ENCODE measurements at regions not wholly inside any gene's neighbourhood (a gene's known extent, or its start where the extent isn't known, plus 50 kb on each side); places are given as distances from the start of the nearest gene placed in this dataset.
"Not testable (repeated sequence)": the region's sequence is repeated elsewhere in the genome, so short reads cannot be mapped to it uniquely, and the experiment has no call there.

DNA sequence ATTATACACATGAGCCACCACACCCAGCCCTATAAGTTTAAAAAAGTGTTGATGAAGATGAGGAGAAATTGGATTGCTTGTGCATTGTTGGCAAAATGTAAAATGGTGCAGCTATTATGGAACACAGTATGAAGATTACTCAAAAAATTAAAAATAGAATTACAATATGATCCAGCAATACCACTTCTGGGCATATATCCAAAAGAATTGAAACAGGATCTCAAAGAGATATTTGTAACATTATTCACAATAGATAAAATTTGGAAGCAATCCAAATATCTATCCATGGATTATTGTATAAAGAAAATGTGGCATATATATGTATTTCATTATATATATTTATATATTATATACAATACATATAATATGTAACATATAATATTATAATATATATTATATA, 515.6 kb upstream of the GNPDA2 start:
- no peak for DNase-seq (ENCODE audit: low read depth)
- Histone ChIP-seq H3K27ac (ENCODE audit: low read depth, low read length) (no peak overlapping the region), H3K27me3 (ENCODE audit: insufficient read depth, low read length) (no peaks in the 10 kb centered on the region), H3K9ac (ENCODE audit: low read length) (no peak overlapping the region), H3K4me1 (ENCODE audit: insufficient read depth, low read length) (no peaks in the 10 kb centered on the region), H2AFZ (ENCODE audit: low read depth, low read length) (no peak overlapping the region), H4K20me1 (ENCODE audit: insufficient read depth, low read length) (no peaks in the 10 kb centered on the region), H3K4me3 (ENCODE audit: insufficient read depth, low read depth, low read length) (no peak overlapping the region), H3K79me2 (ENCODE audit: insufficient read depth, low read length) (no peaks in the 10 kb centered on the region), H3K9me3 (ENCODE audit: insufficient read depth, low read depth, low read length) (no peaks in the 10 kb centered on the region), H3K4me2 (ENCODE audit: low read length) (no peak overlapping the region), H3K36me3 (ENCODE audit: insufficient read depth, low read length) (no peaks in the 10 kb centered on the region)
- Mint-ChIP-seq H3K27me3 (ENCODE audit: low read depth, unreplicated experiment) (no peaks in the 10 kb centered on the region), H3K9me3 (ENCODE audit: unreplicated experiment) (peaks cover 3% of the 10 kb centered on the region), H3K27ac (ENCODE audit: unreplicated experiment) (no peak overlapping the region), H3K36me3 (ENCODE audit: low read depth, unreplicated experiment) (no peaks in the 10 kb centered on the region), H3K4me1 (ENCODE audit: low read depth, unreplicated experiment) (no peaks in the 10 kb centered on the region), H3K4me3 (ENCODE audit: unreplicated experiment) (no peak overlapping the region)
- TF ChIP-seq, protein P1, sequence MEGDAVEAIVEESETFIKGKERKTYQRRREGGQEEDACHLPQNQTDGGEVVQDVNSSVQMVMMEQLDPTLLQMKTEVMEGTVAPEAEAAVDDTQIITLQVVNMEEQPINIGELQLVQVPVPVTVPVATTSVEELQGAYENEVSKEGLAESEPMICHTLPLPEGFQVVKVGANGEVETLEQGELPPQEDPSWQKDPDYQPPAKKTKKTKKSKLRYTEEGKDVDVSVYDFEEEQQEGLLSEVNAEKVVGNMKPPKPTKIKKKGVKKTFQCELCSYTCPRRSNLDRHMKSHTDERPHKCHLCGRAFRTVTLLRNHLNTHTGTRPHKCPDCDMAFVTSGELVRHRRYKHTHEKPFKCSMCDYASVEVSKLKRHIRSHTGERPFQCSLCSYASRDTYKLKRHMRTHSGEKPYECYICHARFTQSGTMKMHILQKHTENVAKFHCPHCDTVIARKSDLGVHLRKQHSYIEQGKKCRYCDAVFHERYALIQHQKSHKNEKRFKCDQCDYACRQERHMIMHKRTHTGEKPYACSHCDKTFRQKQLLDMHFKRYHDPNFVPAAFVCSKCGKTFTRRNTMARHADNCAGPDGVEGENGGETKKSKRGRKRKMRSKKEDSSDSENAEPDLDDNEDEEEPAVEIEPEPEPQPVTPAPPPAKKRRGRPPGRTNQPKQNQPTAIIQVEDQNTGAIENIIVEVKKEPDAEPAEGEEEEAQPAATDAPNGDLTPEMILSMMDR (IDR thresholded peaks at IDR 0.05; ENCODE audit: insufficient read depth, low read depth, low read length): no peak
- no peak for TF ChIP-seq EZH2 (IDR thresholded peaks at IDR 0.05; ENCODE audit: insufficient read depth, low read length)
- FAIRE-seq: no peak

DNA sequence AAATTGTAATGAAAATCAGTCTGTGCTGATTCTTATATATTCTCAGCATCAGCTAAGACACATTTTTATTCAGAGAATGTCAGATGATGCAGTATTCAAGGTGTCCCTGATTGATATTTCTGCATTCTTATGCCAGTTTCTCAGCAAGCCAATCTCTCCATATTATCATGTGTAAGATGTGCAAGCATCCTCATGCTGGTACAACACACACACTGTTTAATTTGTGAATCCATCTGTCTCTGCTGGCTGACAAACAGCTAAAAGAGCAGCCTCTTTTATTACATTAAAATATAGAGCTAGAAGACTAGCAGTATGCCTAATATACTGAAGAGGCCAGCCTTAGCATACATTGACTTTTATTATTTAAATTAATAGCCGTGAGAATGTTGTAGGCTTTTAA, 502.9 kb upstream of the GNPDA2 start:
- Histone ChIP-seq H2AFZ (ENCODE audit: low read depth, low read length) (no peak overlapping the region), H3K4me1 (ENCODE audit: insufficient read depth, low read length) (no peaks in the 10 kb centered on the region), H3K27me3 (ENCODE audit: insufficient read depth, low read length) (no peaks in the 10 kb centered on the region), H3K27ac (ENCODE audit: low read depth, low read length) (no peak overlapping the region), H3K4me2 (ENCODE audit: low read length) (no peak overlapping the region), H3K36me3 (ENCODE audit: insufficient read depth, low read length) (no peaks in the 10 kb centered on the region), H3K4me3 (ENCODE audit: insufficient read depth, low read depth, low read length) (no peak overlapping the region), H3K9me3 (ENCODE audit: insufficient read depth, low read depth, low read length) (peaks cover 3% of the 10 kb centered on the region), H3K9ac (ENCODE audit: low read length) (no peak overlapping the region), H4K20me1 (ENCODE audit: insufficient read depth, low read length) (no peaks in the 10 kb centered on the region), H3K79me2 (ENCODE audit: insufficient read depth, low read length) (no peaks in the 10 kb centered on the region)
- no peak for TF ChIP-seq EZH2 (IDR thresholded peaks at IDR 0.05; ENCODE audit: insufficient read depth, low read length)
- DNase-seq (ENCODE audit: low read depth): no peak
- Mint-ChIP-seq H3K27ac (ENCODE audit: unreplicated experiment) (no peak overlapping the region), H3K4me1 (ENCODE audit: low read depth, unreplicated experiment) (no peaks in the 10 kb centered on the region), H3K9me3 (ENCODE audit: unreplicated experiment) (no peaks in the 10 kb centered on the region), H3K36me3 (ENCODE audit: low read depth, unreplicated experiment) (no peaks in the 10 kb centered on the region), H3K4me3 (ENCODE audit: unreplicated experiment) (no peak overlapping the region), H3K27me3 (ENCODE audit: low read depth, unreplicated experiment) (no peaks in the 10 kb centered on the region)
- no peak for FAIRE-seq

- no peaks in the 10 kb centered on the region for H3K27me3 ChIP-seq (ENCODE audit: insufficient read depth, low read length)
- H3K36me3 ChIP-seq (ENCODE audit: insufficient read depth, low read length): no peaks in the 10 kb centered on the region
- H3K4me1 ChIP-seq (ENCODE audit: insufficient read depth, low read length): no peaks in the 10 kb centered on the region
- Mint-ChIP-seq H3K9me3 (ENCODE audit: unreplicated experiment) (peaks cover 5% of the 10 kb centered on the region), H3K36me3 (ENCODE audit: low read depth, unreplicated experiment) (no peaks in the 10 kb centered on the region), H3K27ac (ENCODE audit: unreplicated experiment) (no peak overlapping the region), H3K27me3 (ENCODE audit: low read depth, unreplicated experiment) (no peaks in the 10 kb centered on the region), H3K4me1 (ENCODE audit: low read depth, unreplicated experiment) (no peaks in the 10 kb centered on the region), H3K4me3 (ENCODE audit: unreplicated experiment) (no peak overlapping the region)
- DNase-seq (ENCODE audit: low read depth): no peak
- no peak overlapping the region for H3K4me2 ChIP-seq (ENCODE audit: low read length)
- TF ChIP-seq, protein P1 (IDR thresholded peaks at IDR 0.05; ENCODE audit: insufficient read depth, low read depth, low read length): no peak
- TF ChIP-seq EZH2 (IDR thresholded peaks at IDR 0.05; ENCODE audit: insufficient read depth, low read length): no peak
- H3K79me2 ChIP-seq (ENCODE audit: insufficient read depth, low read length): no peaks in the 10 kb centered on the region
- H3K9me3 ChIP-seq (ENCODE audit: insufficient read depth, low read depth, low read length): no peaks in the 10 kb centered on the region
- no peak overlapping the region for H3K27ac ChIP-seq (ENCODE audit: low read depth, low read length)
- no peak overlapping the region for H3K4me3 ChIP-seq (ENCODE audit: insufficient read depth, low read depth, low read length)
- H2AFZ ChIP-seq (ENCODE audit: low read depth, low read length): no peak overlapping the region
- no peaks in the 10 kb centered on the region for H4K20me1 ChIP-seq (ENCODE audit: insufficient read depth, low read length)
- no peak for FAIRE-seq
- H3K9ac ChIP-seq (ENCODE audit: low read length): no peak overlapping the region
Measured at GRCh38 chr4:45215976-45216542, 489.7 kb upstream of the GNPDA2 start.

DNA sequence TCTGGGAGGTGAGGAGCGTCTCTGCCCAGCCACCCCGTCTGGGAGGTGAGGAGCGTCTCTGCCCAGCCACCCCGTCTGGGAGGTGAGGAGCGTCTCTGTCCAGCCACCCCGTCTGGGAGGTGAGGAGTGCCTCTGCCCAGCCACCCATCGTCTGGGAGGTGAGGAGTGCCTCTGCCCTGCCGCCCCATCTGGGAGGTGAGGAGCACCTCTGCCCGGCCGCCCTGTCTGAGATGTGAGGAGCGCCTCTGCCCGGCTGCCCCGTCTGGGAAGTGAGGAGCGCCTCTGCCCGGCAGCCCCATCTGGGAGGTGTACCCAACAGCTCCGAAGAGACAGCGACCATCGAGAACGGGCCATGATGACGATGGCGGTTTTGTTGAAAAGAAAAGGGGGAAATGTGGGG, 482.1 kb upstream of the GNPDA2 start:
- H3K36me3 Mint-ChIP-seq (ENCODE audit: low read depth, unreplicated experiment); H3K27ac ChIP-seq (ENCODE audit: low read depth, low read length); H3K27me3 ChIP-seq (ENCODE audit: insufficient read depth, low read length); H4K20me1 ChIP-seq (ENCODE audit: insufficient read depth, low read length); H3K4me1 Mint-ChIP-seq (ENCODE audit: low read depth, unreplicated experiment); H3K4me2 ChIP-seq (ENCODE audit: low read length); H3K4me1 ChIP-seq (ENCODE audit: insufficient read depth, low read length); H3K27ac Mint-ChIP-seq (ENCODE audit: unreplicated experiment); H3K4me3 Mint-ChIP-seq (ENCODE audit: unreplicated experiment); H3K79me2 ChIP-seq (ENCODE audit: insufficient read depth, low read length); H3K36me3 ChIP-seq (ENCODE audit: insufficient read depth, low read length); H3K9me3 ChIP-seq (ENCODE audit: insufficient read depth, low read depth, low read length); H3K27me3 Mint-ChIP-seq (ENCODE audit: low read depth, unreplicated experiment); H3K4me3 ChIP-seq (ENCODE audit: insufficient read depth, low read depth, low read length); FAIRE-seq; H3K9ac ChIP-seq (ENCODE audit: low read length); DNase-seq (ENCODE audit: low read depth); H2AFZ ChIP-seq (ENCODE audit: low read depth, low read length): not testable (repeated sequence)
- peaks cover 12% of the 10 kb centered on the region for H3K9me3 Mint-ChIP-seq (ENCODE audit: unreplicated experiment)

DNA sequence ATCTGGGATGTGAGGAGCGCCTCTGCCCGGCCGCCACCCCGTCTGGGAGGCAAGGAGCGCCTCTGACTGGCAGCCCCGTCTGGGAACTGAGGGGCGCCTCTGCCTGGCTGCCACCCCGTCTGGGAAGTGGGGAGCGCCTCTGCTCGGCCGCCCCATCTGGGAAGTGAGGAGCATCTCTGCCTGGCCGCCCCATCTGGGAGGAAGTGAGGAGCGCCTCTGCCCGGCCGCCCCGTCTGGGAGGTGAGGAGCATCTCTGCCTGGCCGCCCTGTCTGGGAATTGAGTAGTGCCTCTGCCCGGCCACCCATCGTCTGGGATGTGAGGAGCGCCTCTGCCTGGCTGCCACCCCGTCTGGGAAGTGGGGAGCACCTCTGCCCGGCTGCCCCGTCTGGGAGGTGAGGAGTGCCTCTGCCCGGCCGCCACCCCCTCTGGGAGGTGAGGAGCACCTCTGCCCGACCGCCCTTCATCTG, 481.5 kb upstream of the GNPDA2 start:
- FAIRE-seq; H3K27ac Mint-ChIP-seq (ENCODE audit: unreplicated experiment); DNase-seq (ENCODE audit: low read depth); H3K9ac ChIP-seq (ENCODE audit: low read length); H3K4me3 ChIP-seq (ENCODE audit: insufficient read depth, low read depth, low read length); H3K4me1 ChIP-seq (ENCODE audit: insufficient read depth, low read length); H4K20me1 ChIP-seq (ENCODE audit: insufficient read depth, low read length); H3K4me1 Mint-ChIP-seq (ENCODE audit: low read depth, unreplicated experiment); H3K36me3 Mint-ChIP-seq (ENCODE audit: low read depth, unreplicated experiment); H3K36me3 ChIP-seq (ENCODE audit: insufficient read depth, low read length); H2AFZ ChIP-seq (ENCODE audit: low read depth, low read length); H3K4me3 Mint-ChIP-seq (ENCODE audit: unreplicated experiment); H3K27me3 ChIP-seq (ENCODE audit: insufficient read depth, low read length); H3K27me3 Mint-ChIP-seq (ENCODE audit: low read depth, unreplicated experiment); H3K79me2 ChIP-seq (ENCODE audit: insufficient read depth, low read length); H3K4me2 ChIP-seq (ENCODE audit: low read length); H3K9me3 ChIP-seq (ENCODE audit: insufficient read depth, low read depth, low read length); H3K27ac ChIP-seq (ENCODE audit: low read depth, low read length): not testable (repeated sequence)
- H3K9me3 Mint-ChIP-seq (ENCODE audit: unreplicated experiment): peaks cover 12% of the 10 kb centered on the region

Measured in astrocyte (in vitro differentiated cells and primary cell).